H9 (cell line): ENCODE measurements at regions not wholly inside any gene's neighbourhood (a gene's known extent, or its start where the extent isn't known, plus 50 kb on each side); places are given as distances from the start of the nearest gene placed in this dataset.

Source experiments
- DNase-seq: peaks from one replicate; pipeline ENCODE4 v3.0.0-alpha.2; 2017
- H2AFZ ChIP-seq: one replicate; pipeline ENCODE4 v1.6.1; 2013; ENCODE audit warnings: mild to moderate bottlenecking, low read length, control low read depth, moderate library complexity
- H2AK5ac ChIP-seq: 2 replicates; pipeline ENCODE4 v1.6.1; 2013; ENCODE audit warnings: low read length, control low read depth, mixed read lengths; ENCODE audit not compliant: insufficient read length
- H2BK120ac ChIP-seq: one replicate; pipeline ENCODE4 v1.6.1; 2013; ENCODE audit warnings: low read depth, mild to moderate bottlenecking, low read length, control low read depth, inconsistent platforms; ENCODE audit not compliant: poor library complexity, severe bottlenecking
- H2BK12ac ChIP-seq: 2 replicates; pipeline ENCODE4 v1.6.1; 2013; ENCODE audit warnings: low read length, control low read depth, mixed read lengths, low read depth; ENCODE audit not compliant: insufficient read length
- H2BK15ac ChIP-seq: 2 replicates; pipeline ENCODE4 v1.6.1; 2013; ENCODE audit warnings: low read depth, low read length, control low read depth
- H2BK20ac ChIP-seq: one replicate; pipeline ENCODE4 v1.6.1; 2013; ENCODE audit warnings: low read depth, mild to moderate bottlenecking, low read length, control low read depth, inconsistent platforms; ENCODE audit not compliant: poor library complexity, severe bottlenecking
- H2BK5ac ChIP-seq: 2 replicates; pipeline ENCODE4 v1.6.1; 2013; ENCODE audit warnings: low read length, control low read depth, mixed read lengths; ENCODE audit not compliant: insufficient read length
- H3K14ac ChIP-seq: 2 replicates; pipeline ENCODE4 v1.6.1; 2013; ENCODE audit warnings: low read length, control low read depth; ENCODE audit not compliant: insufficient read depth
- H3K18ac ChIP-seq: 2 replicates; pipeline ENCODE4 v1.6.1; 2013; ENCODE audit warnings: low read depth, mild to moderate bottlenecking, mixed read lengths, low read length, control low read depth; ENCODE audit not compliant: insufficient read length
- H3K23ac ChIP-seq: 2 replicates; pipeline ENCODE4 v1.6.1; 2013; ENCODE audit warnings: low read length, control low read depth, mixed read lengths, low read depth; ENCODE audit not compliant: insufficient read length
- H3K23me2 ChIP-seq: 2 replicates; pipeline ENCODE4 v1.6.1; 2013; ENCODE audit warnings: low read depth, mild to moderate bottlenecking, mixed read lengths, low read length, control low read depth; ENCODE audit not compliant: insufficient read length, poor library complexity, severe bottlenecking
- H3K27ac ChIP-seq: 2 replicates; pipeline ENCODE4 v1.5.1; 2013; ENCODE audit warnings: low read length, control low read depth, mixed read lengths, low read depth; ENCODE audit not compliant: insufficient read length
- H3K27me3 ChIP-seq: 2 replicates; pipeline ENCODE4 v1.6.1; 2013; ENCODE audit warnings: low read length, control low read depth, inconsistent platforms; ENCODE audit not compliant: insufficient read depth
- H3K4ac ChIP-seq: 2 replicates; pipeline ENCODE4 v1.6.1; 2013; ENCODE audit warnings: low read depth, mild to moderate bottlenecking, control low read depth, inconsistent platforms, low read length, moderate library complexity
- H3K4me1 ChIP-seq: 2 replicates; pipeline ENCODE4 v1.6.1; 2013; ENCODE audit warnings: low read length, control low read depth, inconsistent platforms; ENCODE audit not compliant: insufficient read depth
- H3K4me2 ChIP-seq: 2 replicates; pipeline ENCODE4 v1.6.1; 2013; ENCODE audit warnings: low read length, control low read depth, mixed read lengths; ENCODE audit not compliant: insufficient read length, insufficient read depth
- H3K56ac ChIP-seq: 2 replicates; pipeline ENCODE4 v1.6.1; 2013; ENCODE audit warnings: low read depth, mild to moderate bottlenecking, mixed read lengths, low read length, control low read depth; ENCODE audit not compliant: insufficient read length
- H3K79me1 ChIP-seq: 2 replicates; pipeline ENCODE4 v1.6.1; 2013; ENCODE audit warnings: low read depth, mild to moderate bottlenecking, moderate library complexity, low read length, control low read depth, inconsistent platforms; ENCODE audit not compliant: insufficient read depth, poor library complexity, severe bottlenecking
- H3K79me2 ChIP-seq: 2 replicates; pipeline ENCODE4 v1.6.1; 2013; ENCODE audit warnings: low read length, control low read depth, inconsistent platforms; ENCODE audit not compliant: insufficient read depth
- H3K9ac ChIP-seq: 2 replicates; pipeline ENCODE4 v1.6.1; 2013; ENCODE audit warnings: low read length, control low read depth, mixed read lengths; ENCODE audit not compliant: insufficient read length; ENCODE audit errors: extremely low read depth
- H3K9me3 ChIP-seq: one replicate; pipeline ENCODE4 v1.6.1; 2013; ENCODE audit warnings: low read depth, low read length, inconsistent platforms; ENCODE audit not compliant: control insufficient read depth
- H3T11ph ChIP-seq: one replicate; pipeline ENCODE4 v1.6.1; 2013; ENCODE audit warnings: mild to moderate bottlenecking, low read length, control low read depth, inconsistent platforms
- H4K20me1 ChIP-seq: one replicate; pipeline ENCODE4 v1.6.1; 2013; ENCODE audit not compliant: control insufficient read depth, insufficient read length, insufficient read depth
- H4K5ac ChIP-seq: 2 replicates; pipeline ENCODE4 v1.6.1; 2013; ENCODE audit warnings: low read depth, mild to moderate bottlenecking, mixed read lengths, low read length, control low read depth; ENCODE audit not compliant: insufficient read length
- H4K8ac ChIP-seq: replicated peaks from 2 replicates; pipeline ENCODE4 v1.6.1; 2013; ENCODE audit warnings: low read length, control low read depth, mixed read lengths, low read depth; ENCODE audit not compliant: insufficient read length
- H4K91ac ChIP-seq: 2 replicates; pipeline ENCODE4 v1.6.1; 2013; ENCODE audit warnings: low read depth, mild to moderate bottlenecking, moderate library complexity, mixed read lengths, low read length, control low read depth; ENCODE audit not compliant: insufficient read length
- H3K27ac Mint-ChIP-seq, 3 experiments: 2 replicates in 2 of 3; 3 replicates in 1 of 3; pipeline ENCODE4 v1.8.0; 2020 to 2021; ENCODE audit warnings: mixed read lengths in 3 of 3, mild to moderate bottlenecking in 1 of 3, moderate library complexity in 1 of 3
- H3K27me3 Mint-ChIP-seq: 2 replicates; pipeline ENCODE4 v1.8.0; 2021; ENCODE audit warnings: low read depth, mild to moderate bottlenecking, moderate library complexity, mixed read lengths
- H3K36me3 Mint-ChIP-seq, 3 experiments: 2 replicates in 2 of 3; 3 replicates in 1 of 3; pipeline ENCODE4 v1.8.0; 2020 to 2021; ENCODE audit warnings: low read depth in 3 of 3, mixed read lengths in 3 of 3; ENCODE audit not compliant: insufficient read depth in 1 of 3
- H3K4me1 Mint-ChIP-seq, 2 experiments: 2 replicates each; pipeline ENCODE4 v1.8.0; 2020; ENCODE audit warnings: mixed read lengths in 2 of 2
- H3K4me3 Mint-ChIP-seq, 2 experiments: 2 replicates in 1 of 2; 3 replicates in 1 of 2; pipeline ENCODE4 v1.8.0; 2020 to 2021; ENCODE audit warnings: mild to moderate bottlenecking in 2 of 2, mixed read lengths in 2 of 2, moderate library complexity in 1 of 2
- H3K9me3 Mint-ChIP-seq, 2 experiments: 2 replicates in 1 of 2; 3 replicates in 1 of 2; pipeline ENCODE4 v1.8.0; 2020; ENCODE audit warnings: mild to moderate bottlenecking in 2 of 2, mixed read lengths in 2 of 2, moderate library complexity in 1 of 2
- CTCF ChIP-seq: fragments of 200-600 bp; sonication (generic); conservative IDR thresholded peaks from 3 replicates; pipeline ENCODE4 v1.8.0; 2021; ENCODE audit warnings: antibody characterized with exemption, mild to moderate bottlenecking
- WGBS: extraction: QIAGEN DNeasy Blood & Tissue Kit; methylation state at CpG from one replicate; pipeline ENCODE4 v1.1.7; 2013; ENCODE audit warnings: missing lambda C conversion rate, low lambda C conversion rate, mixed read lengths; ENCODE audit not compliant: insufficient read length; ENCODE audit errors: extremely low coverage; 5-methylcytosine and 5-hydroxymethylcytosine counted together

GRCh38 chr2:163008642-163009041 is 170.1 kb upstream of the KCNH7 start:
- H3K4ac ChIP-seq = no peak overlapping the region
- no peaks in the 10 kb centered on the region; a peak in 1 of 5 replicates for H3K9me3 Mint-ChIP-seq
- H4K91ac ChIP-seq = no peak overlapping the region
- WGBS = no CpG with 5 or more reads among the region's 2 CpGs
- no peaks in the 10 kb centered on the region for H3K4me1 Mint-ChIP-seq
- H3K4me2 ChIP-seq = no peak overlapping the region
- no peak overlapping the region for H3K9ac ChIP-seq
- no peak overlapping the region for H3K14ac ChIP-seq
- H4K8ac ChIP-seq = no peak overlapping the region
- no peak overlapping the region for H3K27ac ChIP-seq
- no peaks in the 10 kb centered on the region for H3K27me3 ChIP-seq
- no peak overlapping the region for H3K27ac Mint-ChIP-seq
- no peak overlapping the region for H2BK20ac ChIP-seq
- H3K79me1 ChIP-seq = no peaks in the 10 kb centered on the region
- H3K9me3 ChIP-seq = no peaks in the 10 kb centered on the region
- no peak overlapping the region for H2BK12ac ChIP-seq
- H2BK120ac ChIP-seq = no peak overlapping the region
- H2AFZ ChIP-seq = no peak overlapping the region
- H2BK15ac ChIP-seq = no peak overlapping the region
- no peaks in the 10 kb centered on the region for H3K36me3 Mint-ChIP-seq
- DNase-seq = no peak
- H3K4me1 ChIP-seq = no peaks in the 10 kb centered on the region
- no peaks in the 10 kb centered on the region for H3K79me2 ChIP-seq
- H3K56ac ChIP-seq = no peak overlapping the region
- H2AK5ac ChIP-seq = no peak overlapping the region
- H3K23me2 ChIP-seq = no peaks in the 10 kb centered on the region
- no peak overlapping the region for H3K4me3 Mint-ChIP-seq
- H3K27me3 Mint-ChIP-seq = no peaks in the 10 kb centered on the region
- no peak overlapping the region for H3T11ph ChIP-seq
- no peak overlapping the region for H2BK5ac ChIP-seq
- H4K20me1 ChIP-seq = no peaks in the 10 kb centered on the region
- no peak overlapping the region for H3K23ac ChIP-seq
- no peak for TF ChIP-seq CTCF
- H4K5ac ChIP-seq = no peak overlapping the region
- H3K18ac ChIP-seq = no peak overlapping the region
